ENCODE measurements at regions not wholly inside any gene's neighbourhood (a gene's known extent, or its start where the extent isn't known, plus 50 kb on each side); places are given as distances from the start of the nearest gene placed in this dataset.
"Not testable (repeated sequence)": the region's sequence is repeated elsewhere in the genome, so short reads cannot be mapped to it uniquely, and the experiment has no call there.

DNA sequence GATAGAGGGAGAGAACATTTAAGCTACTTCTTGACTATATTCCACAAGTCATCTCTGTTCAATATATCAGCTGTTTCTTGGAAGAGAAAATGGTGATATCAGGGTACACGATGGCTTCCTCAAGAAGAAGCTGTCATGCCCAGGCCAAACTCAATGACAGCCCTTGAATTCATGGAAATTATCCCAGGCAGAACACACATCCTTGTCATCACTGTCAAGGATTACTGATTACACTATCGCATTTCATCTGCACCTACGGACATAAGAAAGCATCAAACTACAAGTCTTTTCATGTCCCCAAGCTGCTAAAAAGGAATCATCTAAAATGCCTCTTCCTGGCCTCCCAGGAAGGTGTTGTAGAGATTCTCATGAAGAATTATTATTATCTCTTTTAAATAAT is 165.2 kb upstream of the SLC7A11 start:
- in situ Hi-C loops (cut with MboI; ENCODE audit: low pct_unique_long_range_greater_than_20kb, low sequenced_read_pairs) = no loop called here
- no peak for DNase-seq

DNA sequence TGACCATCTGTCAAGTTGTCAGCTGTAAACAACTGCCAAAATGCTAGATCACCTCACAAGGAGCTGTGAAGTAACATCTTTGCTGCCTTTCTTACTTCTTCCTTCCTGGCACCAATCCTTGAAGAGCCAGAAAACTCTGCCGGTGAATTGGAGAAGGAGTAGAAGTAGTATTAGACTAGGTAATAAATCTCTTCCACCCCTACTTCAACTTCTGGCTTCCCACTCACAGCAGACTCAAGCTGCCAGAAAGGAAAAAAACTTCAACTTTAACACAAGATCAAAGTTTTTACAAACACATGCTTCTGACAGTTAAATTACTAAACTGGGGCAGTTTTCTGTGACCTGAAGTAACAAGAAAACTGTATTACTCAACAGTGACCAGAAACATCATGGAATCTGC is 164.7 kb upstream of the SLC7A11 start:
- in situ Hi-C loops (cut with MboI; ENCODE audit: low pct_unique_long_range_greater_than_20kb, low sequenced_read_pairs) = no loop called here
- DNase-seq = peak; percentile 49

DNA sequence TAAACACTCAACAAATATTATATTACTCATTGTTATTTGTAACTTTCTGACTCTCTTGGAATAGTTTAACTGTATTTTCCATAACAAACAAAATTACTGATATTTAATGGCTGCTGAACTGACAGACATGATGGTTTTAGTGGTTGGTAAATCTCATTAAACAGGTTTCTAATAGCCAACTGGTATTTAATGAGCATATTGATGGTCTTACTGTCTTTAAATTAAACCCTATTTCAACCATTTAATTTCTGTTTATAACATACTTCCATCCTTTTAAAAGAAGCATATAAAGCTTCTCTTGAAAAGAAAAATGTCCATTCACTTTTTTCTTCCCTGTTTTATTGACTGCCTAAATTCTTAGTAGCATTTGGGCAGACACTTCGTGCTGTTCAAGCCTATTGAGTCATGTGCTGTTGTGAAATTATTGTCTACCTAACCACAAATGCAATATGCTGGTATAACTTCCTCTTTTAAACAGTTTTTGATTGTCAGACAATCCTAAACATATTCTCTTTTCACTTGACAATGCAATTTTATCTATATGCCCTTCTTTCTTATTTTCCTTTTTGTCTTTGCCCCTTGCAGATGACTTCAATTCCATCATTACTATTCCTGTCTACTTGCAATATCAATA is 163.9 kb upstream of the SLC7A11 start:
- in situ Hi-C loops (cut with MboI; ENCODE audit: low pct_unique_long_range_greater_than_20kb, low sequenced_read_pairs) = no loop called here
- peak; percentile 84 for DNase-seq

DNA sequence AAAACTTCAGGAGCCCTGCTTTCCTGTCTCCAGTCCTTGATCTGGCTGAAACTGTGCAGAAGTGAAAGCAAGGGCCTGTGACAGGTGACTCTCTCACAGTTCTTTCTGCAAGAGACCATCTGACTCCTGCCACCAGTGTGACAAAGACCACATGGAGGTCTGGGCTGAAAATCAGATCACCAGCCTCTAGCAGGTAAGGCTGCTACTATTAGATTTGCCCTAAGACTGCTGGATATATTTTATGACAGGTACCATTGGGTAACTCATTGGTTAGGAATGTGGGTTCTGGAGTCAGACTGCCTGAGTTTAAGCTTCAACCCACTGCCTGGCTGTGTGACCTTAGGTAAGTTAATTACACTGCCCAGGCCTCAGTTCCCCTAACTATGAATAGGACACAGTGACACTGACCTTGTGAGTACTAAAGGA is 163.3 kb upstream of the SLC7A11 start:
- in situ Hi-C loops (cut with MboI; ENCODE audit: low pct_unique_long_range_greater_than_20kb, low sequenced_read_pairs) = no loop called here
- DNase-seq = no peak

DNA sequence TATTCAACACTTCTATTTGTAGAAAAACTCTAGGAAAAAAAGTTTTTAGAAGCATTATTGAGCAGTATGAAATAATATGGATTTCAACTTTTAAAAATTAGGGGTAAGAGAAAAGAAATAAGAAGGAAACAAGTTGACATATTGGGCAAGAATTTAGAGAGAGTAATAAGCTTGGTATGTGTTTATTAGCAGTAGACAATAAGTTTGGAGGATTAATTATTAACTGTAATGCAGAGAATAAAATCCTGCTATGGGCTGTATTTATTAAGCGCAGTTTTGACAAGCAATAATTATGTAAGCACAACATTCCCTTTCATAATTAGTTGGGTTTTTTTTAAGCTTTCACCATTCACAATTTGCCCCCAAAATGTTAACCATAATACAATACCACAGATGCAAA is 162.7 kb upstream of the SLC7A11 start:
- DNase-seq = no peak
- in situ Hi-C loops (cut with MboI; ENCODE audit: low pct_unique_long_range_greater_than_20kb, low sequenced_read_pairs) = no loop called here

DNA sequence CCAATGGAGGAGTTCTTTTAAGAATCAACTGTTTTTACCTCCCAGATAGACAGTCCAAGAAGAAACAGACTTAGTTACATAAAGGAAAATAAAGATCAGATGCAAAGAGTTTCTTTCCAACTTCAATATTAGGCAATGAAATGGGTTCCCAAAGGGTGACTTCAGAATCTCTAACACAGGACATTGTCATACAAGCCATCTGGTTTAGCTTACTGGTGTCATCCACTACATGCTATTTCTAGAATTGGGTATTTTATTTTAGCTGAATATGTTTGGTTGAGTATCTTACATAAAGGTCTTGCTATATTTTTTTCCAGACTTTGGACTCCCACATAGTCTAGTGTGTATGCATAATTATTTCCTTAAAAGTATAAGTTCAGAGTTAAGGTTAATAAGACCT is 162.1 kb upstream of the SLC7A11 start:
- no peak for DNase-seq
- in situ Hi-C loops (cut with MboI; ENCODE audit: low pct_unique_long_range_greater_than_20kb, low sequenced_read_pairs) = no loop called here

DNA sequence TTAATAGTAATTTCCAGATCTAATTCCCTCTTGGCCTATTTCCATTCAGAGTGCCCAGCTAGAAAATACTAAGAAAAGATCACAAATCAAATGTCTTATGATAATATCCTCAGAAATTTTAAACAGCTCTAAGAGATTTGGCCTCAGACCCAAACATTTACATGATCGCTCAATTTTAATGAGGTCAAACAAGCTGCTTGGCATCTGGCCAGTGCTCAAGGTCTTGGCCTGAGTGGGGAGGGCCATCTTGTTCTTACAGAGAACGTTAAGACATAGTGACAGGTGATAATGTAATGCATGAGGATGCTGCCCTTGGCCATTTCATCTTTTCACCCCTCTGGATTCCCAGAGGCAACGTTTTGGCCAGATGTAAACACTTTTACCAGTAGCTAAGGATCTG is 159.2 kb upstream of the SLC7A11 start:
- in situ Hi-C loops (cut with MboI; ENCODE audit: low pct_unique_long_range_greater_than_20kb, low sequenced_read_pairs) = no loop called here
- no peak for DNase-seq

- in situ Hi-C loops (cut with MboI; ENCODE audit: low pct_unique_long_range_greater_than_20kb, low sequenced_read_pairs) = no loop called here
- no peak for DNase-seq
These were observed 158.4 kb upstream of the SLC7A11 start for GRCh38 chr4:138400543-138400942.

- in situ Hi-C loops (cut with MboI; ENCODE audit: low pct_unique_long_range_greater_than_20kb, low sequenced_read_pairs) = no loop called here
- DNase-seq = no peak
These were observed 157.9 kb upstream of the SLC7A11 start for GRCh38 chr4:138400066-138400465.

DNA sequence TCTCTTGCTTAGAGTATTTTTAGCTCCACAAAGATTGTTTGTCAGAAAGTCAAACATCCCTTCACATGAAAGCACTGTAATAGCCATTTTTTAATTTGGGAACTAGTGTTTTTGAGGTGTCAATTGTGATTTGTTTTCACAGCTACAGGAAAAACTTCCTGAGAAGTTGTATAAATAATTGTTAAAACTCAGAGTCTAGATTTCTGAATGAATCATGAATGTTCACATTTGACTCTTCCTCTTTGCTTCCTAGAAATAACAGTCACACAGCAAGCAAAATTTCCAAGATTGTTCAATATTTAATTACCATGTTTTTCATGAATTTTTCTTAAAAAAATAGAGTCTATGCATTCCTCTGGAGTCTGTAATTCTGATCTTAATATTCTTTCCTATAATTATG is 156.9 kb upstream of the SLC7A11 start:
- DNase-seq = no peak
- in situ Hi-C loops (cut with MboI; ENCODE audit: low pct_unique_long_range_greater_than_20kb, low sequenced_read_pairs) = no loop called here

DNA sequence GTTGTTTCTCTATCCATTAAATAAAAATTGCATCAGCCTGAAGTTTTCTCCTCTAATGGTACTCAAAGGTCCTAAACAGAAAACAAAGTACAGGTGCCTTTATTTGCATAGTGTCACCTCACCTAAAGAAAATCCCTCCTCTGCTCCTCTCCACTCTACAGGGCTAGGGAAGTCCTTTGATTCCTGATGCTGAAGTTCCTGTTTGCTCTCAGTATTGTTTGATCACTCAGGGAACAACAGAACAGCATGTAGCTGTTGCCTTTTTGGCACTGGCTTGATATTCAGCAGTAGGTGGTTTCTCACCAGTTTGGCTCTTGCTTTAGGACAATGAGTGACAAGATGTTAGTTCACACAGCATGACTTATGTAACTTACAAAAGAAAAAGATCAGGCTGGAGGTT is 156.2 kb upstream of the SLC7A11 start:
- no peak for DNase-seq
- in situ Hi-C loops (cut with MboI; ENCODE audit: low pct_unique_long_range_greater_than_20kb, low sequenced_read_pairs) = no loop called here

- in situ Hi-C loops (cut with MboI; ENCODE audit: low pct_unique_long_range_greater_than_20kb, low sequenced_read_pairs) = no loop called here
- DNase-seq = no peak
These were observed 151.9 kb upstream of the SLC7A11 start for GRCh38 chr4:138393886-138394610.

DNA sequence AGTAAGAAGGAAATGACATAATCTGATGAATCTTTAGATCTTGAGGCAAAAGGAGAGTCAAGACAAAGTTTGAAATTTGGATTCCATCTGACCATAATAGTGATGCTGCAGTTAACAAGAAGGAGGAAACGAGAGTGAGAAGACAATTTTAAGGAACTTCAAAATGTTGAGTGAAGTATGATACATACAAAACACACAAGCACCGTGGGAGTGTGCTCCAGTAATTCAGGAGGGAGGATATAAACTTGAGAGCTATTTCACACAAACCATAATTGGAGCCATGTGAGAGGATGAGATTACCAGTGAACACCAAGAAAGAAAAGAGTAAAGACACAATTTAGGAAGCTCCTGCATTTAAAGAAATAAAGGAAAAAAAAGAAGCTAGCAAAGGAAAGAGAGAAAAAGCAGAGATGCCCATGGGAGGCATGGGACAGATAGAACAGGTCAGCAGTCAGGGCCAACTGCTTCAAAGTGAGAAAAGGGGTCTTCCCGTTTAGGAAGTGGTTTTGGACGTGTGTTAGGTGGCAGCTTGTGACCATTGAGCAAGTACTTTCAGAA is 150.7 kb upstream of the SLC7A11 start:
- in situ Hi-C loops (cut with MboI; ENCODE audit: low pct_unique_long_range_greater_than_20kb, low sequenced_read_pairs) = no loop called here

GRCh38 chr4:138389976-138390685 is 148.0 kb upstream of the SLC7A11 start:
- DNase-seq = no peak
- in situ Hi-C loops (cut with MboI; ENCODE audit: low pct_unique_long_range_greater_than_20kb, low sequenced_read_pairs) = no loop called here

More for the DNA sequence above, 150.7 kb upstream of the SLC7A11 start:
- peak; percentile 20 for DNase-seq

DNA sequence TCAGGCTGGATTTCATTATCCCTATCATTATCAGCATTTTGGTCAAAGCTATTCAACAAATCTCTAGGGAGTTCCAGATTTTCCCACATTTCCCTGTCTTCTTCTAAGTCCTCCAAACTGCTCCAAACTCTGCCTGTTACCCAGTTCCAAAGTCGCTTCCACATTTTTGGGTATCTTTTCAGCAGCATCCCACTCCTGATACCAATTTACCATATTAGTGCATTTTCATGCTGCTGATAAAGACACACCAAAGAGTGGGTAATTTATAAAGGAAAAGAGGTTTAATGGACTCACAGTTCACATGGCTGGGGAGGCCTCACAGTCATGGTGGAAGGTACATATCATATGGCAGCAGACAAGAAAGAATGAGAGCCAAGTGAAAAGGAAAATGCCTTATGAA is 132.8 kb upstream of the SLC7A11 start:
- DNase-seq = no peak
- in situ Hi-C loops (cut with MboI; ENCODE audit: low pct_unique_long_range_greater_than_20kb, low sequenced_read_pairs) = no loop called here

- DNase-seq = no peak
- in situ Hi-C loops (cut with MboI; ENCODE audit: low pct_unique_long_range_greater_than_20kb, low sequenced_read_pairs) = no loop called here
These were observed 125.8 kb upstream of the SLC7A11 start for GRCh38 chr4:138367942-138368341.

DNA sequence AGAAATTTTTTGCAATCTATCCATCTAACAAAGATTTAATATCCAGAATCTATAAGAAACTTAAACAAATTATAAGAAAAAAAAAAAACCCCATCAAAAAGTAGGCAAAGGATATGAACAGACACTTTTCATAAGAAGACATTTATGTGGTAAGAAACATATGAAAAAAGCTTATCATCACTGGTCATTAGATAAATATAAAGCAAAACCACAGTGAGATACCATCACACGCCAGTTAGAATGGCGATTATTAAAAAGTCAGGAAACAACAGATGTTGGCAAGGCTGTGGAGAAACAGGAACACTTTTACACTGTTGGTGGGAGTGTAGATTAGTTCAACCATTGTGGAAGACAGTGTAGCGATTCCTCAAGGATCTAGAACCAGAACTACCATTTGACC is 110.3 kb upstream of the SLC7A11 start:
- DNase-seq; in situ Hi-C loops (cut with MboI; ENCODE audit: low pct_unique_long_range_greater_than_20kb, low sequenced_read_pairs): not testable (repeated sequence)

GRCh38 chr4:138348055-138348454 is 105.9 kb upstream of the SLC7A11 start:
- DNase-seq = no peak
- in situ Hi-C loops (cut with MboI; ENCODE audit: low pct_unique_long_range_greater_than_20kb, low sequenced_read_pairs) = no loop called here

DNA sequence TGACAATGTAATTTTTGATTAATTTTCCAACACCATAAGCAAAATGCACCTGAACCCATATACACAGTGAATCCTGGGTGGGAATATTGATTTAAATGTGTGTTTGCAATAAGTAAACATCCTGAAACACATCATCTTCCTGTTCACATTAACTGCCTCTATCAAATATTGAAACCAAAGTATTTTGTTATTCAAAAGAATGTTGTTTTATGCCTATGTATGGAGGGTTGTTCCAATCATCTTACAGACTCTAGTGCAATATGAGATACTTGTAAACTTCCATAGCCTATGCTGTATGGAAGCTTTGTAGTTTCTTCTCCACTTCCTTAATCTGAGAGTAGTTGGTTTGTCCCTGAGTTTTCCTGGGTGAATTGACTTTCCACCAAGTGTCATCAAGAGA is 105.4 kb upstream of the SLC7A11 start:
- no peak for DNase-seq
- in situ Hi-C loops (cut with MboI; ENCODE audit: low pct_unique_long_range_greater_than_20kb, low sequenced_read_pairs) = no loop called here

GRCh38 chr4:138344851-138345250 is 102.7 kb upstream of the SLC7A11 start:
- in situ Hi-C loops (cut with MboI; ENCODE audit: low pct_unique_long_range_greater_than_20kb, low sequenced_read_pairs) = no loop called here
- no peak for DNase-seq
